A673 (cell line): ENCODE measurements at regions not wholly inside any gene's neighbourhood (a gene's known extent, or its start where the extent isn't known, plus 50 kb on each side); places are given as distances from the start of the nearest gene placed in this dataset.

Experiments used
- BruUV-seq: library from RNA; stranded (reverse); fragments of 400-500 nt; replicated peaks from 2 replicates; lab custom pipeline; 2021; lab: Mats Ljungman, UMichigan
- CTCF ChIA-PET: fragments of 300-600 bp; sonication (Branson Sonifier 250); formaldehyde crosslinking; loops from one replicate; lab custom pipeline; 2022; ENCODE audit warnings: antibody characterized with exemption; lab: Charles Lee
- POLR2A ChIA-PET: fragments of 300-600 bp; sonication (Branson Sonifier 250); formaldehyde crosslinking; loops from one replicate; lab custom pipeline; 2022; ENCODE audit warnings: antibody characterized with exemption; ENCODE audit not compliant: low non-redundant PET; lab: Charles Lee
- DNase-seq: peaks from one replicate; pipeline ENCODE4 v3.0.0-alpha.2; 2015; ENCODE audit warnings: low spot score
- H3K27ac ChIP-seq: fragments of 200-600 bp; sonication (generic); 2 replicates; pipeline ENCODE4 v1.5.1; 2016; ENCODE audit warnings: mixed run types, low read depth, mild to moderate bottlenecking, mixed read lengths, antibody characterized with exemption, low read length; ENCODE audit not compliant: poor library complexity, severe bottlenecking
- H3K27me3 ChIP-seq: fragments of 200-600 bp; sonication (generic); replicated peaks from 2 replicates; pipeline ENCODE4 v1.6.1; 2017; ENCODE audit warnings: mixed run types, low read depth, mild to moderate bottlenecking, mixed read lengths, antibody characterized with exemption, low read length; ENCODE audit not compliant: insufficient read depth, poor library complexity
- H3K36me3 ChIP-seq: fragments of 200-600 bp; sonication (generic); 2 replicates; pipeline ENCODE4 v1.6.1; 2016; ENCODE audit warnings: mixed run types, mild to moderate bottlenecking, mixed read lengths, antibody characterized with exemption, low read length; ENCODE audit not compliant: insufficient read depth, poor library complexity, severe bottlenecking
- H3K4me1 ChIP-seq: fragments of 200-600 bp; sonication (generic); 2 replicates; pipeline ENCODE4 v1.6.1; 2017; ENCODE audit warnings: mixed run types, mild to moderate bottlenecking, mixed read lengths, antibody characterized with exemption, low read length; ENCODE audit not compliant: insufficient read depth, poor library complexity, severe bottlenecking
- H3K4me3 ChIP-seq: fragments of 200-600 bp; sonication (generic); 2 replicates; pipeline ENCODE4 v1.5.1; 2016; ENCODE audit warnings: low read depth, mixed run types, mild to moderate bottlenecking, mixed read lengths, low read length; ENCODE audit not compliant: poor library complexity, severe bottlenecking
- H3K9me3 ChIP-seq: fragments of 200-600 bp; sonication (generic); 2 replicates; pipeline ENCODE4 v1.6.1; 2016; ENCODE audit warnings: mixed run types, low read depth, mild to moderate bottlenecking, mixed read lengths, antibody characterized with exemption, low read length; ENCODE audit not compliant: poor library complexity, severe bottlenecking
- EZH2 ChIP-seq: fragments of 200-600 bp; sonication (generic); IDR thresholded peaks from 2 replicates; pipeline ENCODE4 v1.6.1; 2017; ENCODE audit warnings: borderline replicate concordance, low read depth, mild to moderate bottlenecking, mixed read lengths, antibody characterized with exemption, low read length; ENCODE audit not compliant: poor library complexity, severe bottlenecking
- intact Hi-C: fragments of 100-400 bp; cut with micrococcal nuclease; formaldehyde crosslinking; loops from one replicate; pipeline ENCODE4 v1.10.0; 2022; ENCODE audit not compliant: unreplicated experiment
- TF ChIP-seq, protein P1 (sequence below): fragments of 300-800, 200-600 bp; sonication (generic); conservative IDR thresholded peaks from 2 replicates; pipeline ENCODE4 v1.5.1; 2017; ENCODE audit warnings: low read depth, mild to moderate bottlenecking, antibody characterized with exemption, low read length, moderate library complexity, mixed read lengths

GRCh38 chr5:96562614-96563013 lies 99.6 kb upstream of the CAST start:
- no TSS peak for BruUV-seq
- H3K9me3 ChIP-seq: no peaks in the 10 kb centered on the region
- peak overlapping the region; percentile 33 for H3K27ac ChIP-seq
- no peak for TF ChIP-seq EZH2
- TF ChIP-seq, protein P1, sequence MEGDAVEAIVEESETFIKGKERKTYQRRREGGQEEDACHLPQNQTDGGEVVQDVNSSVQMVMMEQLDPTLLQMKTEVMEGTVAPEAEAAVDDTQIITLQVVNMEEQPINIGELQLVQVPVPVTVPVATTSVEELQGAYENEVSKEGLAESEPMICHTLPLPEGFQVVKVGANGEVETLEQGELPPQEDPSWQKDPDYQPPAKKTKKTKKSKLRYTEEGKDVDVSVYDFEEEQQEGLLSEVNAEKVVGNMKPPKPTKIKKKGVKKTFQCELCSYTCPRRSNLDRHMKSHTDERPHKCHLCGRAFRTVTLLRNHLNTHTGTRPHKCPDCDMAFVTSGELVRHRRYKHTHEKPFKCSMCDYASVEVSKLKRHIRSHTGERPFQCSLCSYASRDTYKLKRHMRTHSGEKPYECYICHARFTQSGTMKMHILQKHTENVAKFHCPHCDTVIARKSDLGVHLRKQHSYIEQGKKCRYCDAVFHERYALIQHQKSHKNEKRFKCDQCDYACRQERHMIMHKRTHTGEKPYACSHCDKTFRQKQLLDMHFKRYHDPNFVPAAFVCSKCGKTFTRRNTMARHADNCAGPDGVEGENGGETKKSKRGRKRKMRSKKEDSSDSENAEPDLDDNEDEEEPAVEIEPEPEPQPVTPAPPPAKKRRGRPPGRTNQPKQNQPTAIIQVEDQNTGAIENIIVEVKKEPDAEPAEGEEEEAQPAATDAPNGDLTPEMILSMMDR: no peak
- H3K4me1 ChIP-seq: peaks cover 33% of the 10 kb centered on the region
- POLR2A ChIA-PET: no interaction called here
- CTCF ChIA-PET: no interaction called here
- no peaks in the 10 kb centered on the region for H3K36me3 ChIP-seq
- H3K4me3 ChIP-seq: no peak overlapping the region
- no peaks in the 10 kb centered on the region for H3K27me3 ChIP-seq
- peak; percentile 26 for DNase-seq
- intact Hi-C loops: no loop called here

DNA sequence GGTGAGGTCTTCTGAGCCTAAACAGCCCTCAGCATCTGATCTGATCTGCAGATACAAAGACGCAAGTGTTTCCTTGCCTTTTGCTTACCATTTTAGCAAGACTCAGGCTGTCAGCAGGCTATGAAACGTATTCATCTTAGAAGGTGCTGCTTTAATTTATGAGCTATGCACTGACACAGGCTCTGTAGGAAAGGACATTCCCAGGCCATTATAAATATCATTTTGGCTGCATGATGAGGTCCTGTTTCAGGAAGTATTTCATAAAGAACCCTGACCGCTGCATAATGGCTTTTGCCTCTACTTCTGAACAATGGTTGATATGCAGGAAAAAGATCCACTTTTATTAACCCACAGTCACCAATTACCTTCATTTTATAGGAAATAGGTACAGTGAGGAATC lies 98.4 kb upstream of the CAST start:
- peak; percentile 44 for DNase-seq
- H3K9me3 ChIP-seq: no peaks in the 10 kb centered on the region
- ChIA-PET CTCF (no interaction called here), POLR2A (no interaction called here)
- H3K27ac ChIP-seq: peak overlapping the region; percentile 6
- TF ChIP-seq, protein P1: no peak
- no peak for TF ChIP-seq EZH2
- peaks cover 45% of the 10 kb centered on the region for H3K4me1 ChIP-seq
- H3K27me3 ChIP-seq: no peaks in the 10 kb centered on the region
- intact Hi-C loops: no loop called here
- no peak overlapping the region for H3K4me3 ChIP-seq
- H3K36me3 ChIP-seq: no peaks in the 10 kb centered on the region
- no TSS peak for BruUV-seq

GRCh38 chr5:96565582-96566265 lies 96.5 kb upstream of the CAST start:
- intact Hi-C loops: no loop called here

More at GRCh38 chr5:96565582-96566265, 96.5 kb upstream of the CAST start:
- CTCF ChIA-PET: no interaction called here
- Histone ChIP-seq H3K27ac (peak overlapping the region; percentile 79), H3K27me3 (no peaks in the 10 kb centered on the region), H3K4me1 (peaks cover 58% of the 10 kb centered on the region), H3K36me3 (no peaks in the 10 kb centered on the region), H3K9me3 (no peaks in the 10 kb centered on the region), H3K4me3 (no peak overlapping the region)
- no peak for TF ChIP-seq EZH2
- TF ChIP-seq, protein P1: no peak
- POLR2A ChIA-PET: no interaction called here
- BruUV-seq: no TSS peak
- DNase-seq: peak; percentile 78
